NCI-H2081 (cell line): ENCODE measurements at regions not wholly inside any gene's neighbourhood (a gene's known extent, or its start where the extent isn't known, plus 50 kb on each side); places are given as distances from the start of the nearest gene placed in this dataset.
"Not testable (repeated sequence)": the region's sequence is repeated elsewhere in the genome, so short reads cannot be mapped to it uniquely, and the experiment has no call there.

Experiments used
- DNase-seq, 2 experiments: peaks; one replicate each; lab custom pipeline; 2025; lab: John Stamatoyannopoulos, UW

GRCh38 chr4:106594291-106594952, 225.8 kb upstream of the GIMD1 start:
- DNase-seq = no peak

GRCh38 chr4:106588891-106589290, 220.3 kb upstream of the GIMD1 start:
- DNase-seq = no peak

GRCh38 chr4:106587558-106587957, 219.0 kb upstream of the GIMD1 start:
- DNase-seq = no peak

DNA sequence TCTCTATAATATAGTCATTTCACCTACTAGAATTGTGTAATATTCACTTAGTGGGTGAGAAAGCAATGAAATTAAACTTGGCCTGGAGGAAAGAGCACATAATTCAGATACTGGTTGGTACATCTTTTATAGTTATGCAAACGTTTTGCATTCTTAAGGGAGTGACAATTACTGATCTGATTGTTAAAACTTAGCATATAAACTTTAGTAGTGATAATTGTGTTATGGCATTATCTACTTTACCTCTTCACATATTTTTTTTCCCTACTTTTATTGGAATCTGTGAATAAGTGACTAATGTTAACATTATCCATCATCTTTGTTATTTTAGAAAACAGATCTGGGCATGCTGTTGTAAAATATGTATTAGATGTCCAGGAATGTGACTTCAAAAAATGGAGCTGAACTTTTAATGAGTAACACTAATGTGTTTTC, 217.4 kb upstream of the GIMD1 start:
- no peak for DNase-seq

DNA sequence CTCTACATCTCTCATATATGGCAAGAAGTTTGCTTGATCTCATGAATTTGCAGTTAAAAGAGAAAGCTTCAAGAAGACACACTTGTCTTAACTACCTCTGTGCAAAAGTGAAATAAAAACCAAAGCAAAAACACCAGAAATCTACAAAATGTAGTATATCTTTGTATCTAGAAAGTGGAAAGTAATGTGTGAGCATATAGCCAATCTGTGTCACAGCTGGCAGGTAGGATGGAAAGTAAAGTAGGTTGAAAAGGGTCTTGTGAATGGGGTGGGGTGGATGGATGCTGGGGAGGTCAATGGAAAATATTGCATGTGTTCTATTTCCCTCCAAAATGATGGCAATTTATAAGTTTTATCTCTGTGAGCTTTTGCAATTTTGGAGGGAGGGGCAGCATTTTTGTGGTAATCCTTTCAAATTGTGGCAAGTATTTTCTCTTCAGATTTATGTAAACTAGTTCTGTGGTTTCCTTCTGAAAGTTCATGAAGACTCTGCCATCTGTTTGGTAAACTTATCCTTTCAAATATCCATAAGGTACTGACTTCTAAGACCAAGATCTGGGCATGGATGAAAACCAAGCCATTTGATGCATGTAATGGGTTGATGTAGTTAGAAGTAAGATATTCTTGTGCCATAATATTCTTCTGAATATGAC, 215.9 kb upstream of the GIMD1 start:
- no peak for DNase-seq

GRCh38 chr4:106583567-106583966, 215.0 kb upstream of the GIMD1 start:
- DNase-seq = no peak

- DNase-seq = no peak
These were observed 214.5 kb upstream of the GIMD1 start for GRCh38 chr4:106583108-106583507.

DNA sequence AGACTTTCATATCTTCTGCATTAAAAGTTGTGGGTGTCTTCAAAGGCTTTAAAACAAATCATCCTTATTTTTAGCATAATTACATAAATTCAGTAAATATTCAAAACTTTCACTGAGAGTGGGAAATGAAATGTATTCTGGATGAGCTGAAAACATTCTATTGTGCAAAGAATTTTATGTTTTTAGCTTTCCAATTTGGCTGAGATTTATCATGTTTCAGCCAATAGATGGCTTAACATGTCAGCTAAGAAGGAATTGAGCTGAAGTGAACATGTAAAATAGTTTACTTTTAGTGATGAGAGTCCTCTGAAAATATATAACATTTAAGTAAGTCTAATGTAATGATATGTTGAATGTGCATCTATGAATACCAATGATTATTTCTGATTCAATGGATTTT, 213.5 kb upstream of the GIMD1 start:
- DNase-seq = no peak

DNA sequence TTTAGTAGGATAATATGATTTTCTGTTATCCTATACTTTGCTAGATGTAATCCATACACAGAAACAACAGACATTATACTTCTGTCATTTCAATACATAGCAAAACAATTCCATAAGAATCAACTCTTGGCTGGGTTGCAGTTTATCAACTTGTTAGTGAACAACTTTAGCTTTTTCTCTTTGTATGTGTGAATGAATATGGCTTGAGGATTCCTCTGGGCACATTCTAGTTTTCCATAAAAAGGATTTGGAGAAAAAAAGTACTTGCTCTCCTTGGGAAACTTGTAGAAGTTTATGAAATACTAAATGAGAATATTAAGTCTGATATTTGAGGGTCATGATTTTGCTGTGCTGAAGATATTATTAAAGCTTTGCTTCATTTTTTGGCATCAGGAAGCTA, 210.7 kb upstream of the GIMD1 start:
- DNase-seq = no peak

- DNase-seq = no peak
These were observed 200.8 kb upstream of the GIMD1 start for GRCh38 chr4:106569146-106570031.

- no peak for DNase-seq
These were observed 197.1 kb upstream of the GIMD1 start for GRCh38 chr4:106565727-106566126.

DNA sequence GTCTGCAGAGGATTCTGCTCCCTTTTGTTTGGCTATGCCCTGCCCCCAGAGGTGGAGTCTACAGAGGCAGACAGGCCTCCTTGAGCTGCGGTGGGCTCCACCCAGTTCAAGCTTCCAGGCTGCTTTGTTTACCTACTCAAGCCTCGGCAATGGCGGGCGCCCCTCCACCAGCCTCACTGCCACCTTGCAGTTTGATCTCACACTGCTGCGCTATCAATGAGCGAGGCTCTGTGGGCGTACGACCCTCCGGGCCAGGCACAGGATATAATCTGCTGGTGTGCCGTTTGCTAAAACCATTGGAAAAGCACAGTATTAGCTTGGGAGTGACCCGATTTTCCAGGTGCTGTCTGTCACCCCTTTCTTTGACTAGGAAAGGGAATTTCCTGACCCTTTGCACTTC, 195.1 kb upstream of the GIMD1 start:
- DNase-seq = not testable (repeated sequence)

DNA sequence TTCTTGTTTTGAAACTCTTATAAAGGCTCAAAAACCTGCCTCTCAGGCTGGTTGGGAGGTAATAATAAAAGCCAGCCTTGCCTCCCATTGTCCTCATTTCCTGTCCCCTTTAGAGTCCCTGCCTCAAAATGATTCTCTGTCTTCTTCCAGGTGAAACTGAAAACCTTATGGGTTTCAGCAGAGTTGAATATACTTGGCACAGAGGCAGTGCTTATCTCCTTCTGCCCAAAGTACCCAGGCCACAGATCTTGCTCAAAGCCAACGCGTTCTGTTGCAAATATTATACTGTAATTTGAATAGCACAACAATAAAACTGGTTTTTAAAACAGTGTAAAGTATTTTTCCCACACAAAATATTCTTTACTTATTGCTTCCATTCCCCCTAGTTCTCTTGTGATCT, 183.1 kb upstream of the GIMD1 start:
- DNase-seq = no peak

DNA sequence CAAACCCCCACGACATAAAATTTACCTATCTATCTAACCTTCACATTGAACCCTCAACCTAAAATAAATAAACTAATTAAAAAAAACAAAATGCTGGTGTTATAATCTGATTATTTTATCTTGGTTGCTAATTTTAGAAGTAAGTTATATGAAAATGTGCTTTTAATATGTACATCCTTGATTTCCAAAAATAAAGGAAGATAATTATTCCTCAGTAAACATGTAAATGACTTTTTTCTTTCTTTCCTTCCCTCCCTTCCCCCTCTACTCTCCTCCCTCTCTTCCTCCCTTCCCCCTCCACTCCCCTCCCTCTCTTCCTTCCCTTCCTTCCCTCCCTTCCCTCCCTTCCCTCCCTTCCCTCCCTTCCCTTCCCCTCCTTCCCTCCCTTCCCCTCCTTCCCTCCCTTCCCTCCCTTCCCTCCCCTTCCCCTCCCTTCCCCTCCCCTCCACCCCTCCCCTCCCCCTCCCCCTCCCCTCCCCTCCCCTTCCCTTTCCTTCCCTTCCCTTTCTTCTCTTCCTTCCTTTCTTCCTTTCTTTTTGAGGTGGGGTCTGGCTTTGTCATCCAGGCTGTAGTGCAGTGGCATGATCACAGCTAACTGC, 180.0 kb upstream of the GIMD1 start:
- no peak for DNase-seq

- no peak for DNase-seq
These were observed 177.8 kb upstream of the GIMD1 start for GRCh38 chr4:106546370-106546769.

- not testable (repeated sequence) for DNase-seq
These were observed 174.0 kb upstream of the GIMD1 start for GRCh38 chr4:106542609-106543008.

GRCh38 chr4:106541253-106541652, 172.7 kb upstream of the GIMD1 start:
- no peak for DNase-seq

DNA sequence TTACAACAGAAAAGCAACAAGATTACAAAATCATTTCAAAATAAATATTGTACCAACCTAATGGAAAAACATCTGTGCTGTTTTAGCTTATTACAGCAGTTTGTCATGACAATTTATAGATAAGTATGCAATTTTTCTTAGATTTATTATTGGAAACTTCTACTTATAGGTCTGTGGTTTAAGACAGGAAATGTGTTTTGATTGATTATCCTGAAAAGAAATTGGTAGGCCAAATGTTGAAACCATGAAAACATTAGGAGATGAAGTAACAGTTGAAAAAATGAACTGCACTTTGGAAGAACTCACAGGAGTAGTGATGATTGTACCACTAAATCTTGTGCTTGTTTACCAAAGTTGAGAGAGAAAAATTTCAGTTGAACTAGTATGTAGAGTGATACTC, 162.2 kb upstream of the GIMD1 start:
- no peak for DNase-seq

DNA sequence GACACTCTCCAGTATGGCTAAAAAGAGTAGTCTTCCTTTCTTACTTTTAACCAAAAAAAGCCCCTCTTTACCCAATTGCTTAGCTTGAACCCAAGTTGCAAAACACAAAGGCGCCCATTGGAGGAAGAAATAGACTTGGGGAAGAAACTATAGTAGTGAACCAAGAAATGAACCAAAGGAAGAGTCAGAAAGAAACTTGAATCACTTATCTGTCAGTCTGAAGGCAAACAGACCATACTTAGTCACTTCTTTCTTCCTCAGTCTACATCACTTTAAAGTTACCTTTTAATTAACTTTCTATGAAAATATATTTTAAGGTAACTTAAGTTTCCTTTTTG, 161.4 kb upstream of the GIMD1 start:
- DNase-seq = no peak

DNA sequence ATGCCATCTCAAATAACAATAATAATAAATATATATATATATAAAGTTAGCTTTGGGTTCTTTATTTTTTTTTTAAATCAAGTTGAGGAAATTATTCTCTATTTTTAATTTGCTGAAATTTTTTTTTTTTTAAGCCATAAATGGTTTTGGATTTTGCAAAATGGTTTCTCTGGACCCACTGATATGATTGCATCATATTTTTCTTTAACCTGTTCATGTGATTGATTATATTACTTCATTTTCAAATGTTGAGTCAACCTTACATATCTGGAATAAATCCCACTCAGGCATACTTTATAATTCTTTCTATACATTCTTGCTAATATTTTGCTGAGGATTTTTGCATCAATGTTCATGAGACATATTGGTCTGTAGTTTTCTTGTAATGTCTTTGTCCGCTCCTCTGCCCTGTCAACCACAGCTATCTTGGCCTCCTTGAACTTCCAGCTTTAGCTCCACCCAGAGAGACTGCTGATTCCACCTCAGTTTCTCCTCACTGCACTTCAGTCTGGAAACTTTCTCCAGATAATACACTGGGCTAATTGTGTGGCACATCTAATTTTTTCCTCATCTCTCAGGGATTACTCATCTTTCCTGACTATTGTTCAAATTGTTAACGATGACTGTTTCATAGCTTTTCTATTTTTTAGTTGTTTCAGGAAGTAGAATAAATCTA, 160.9 kb upstream of the GIMD1 start:
- no peak for DNase-seq

GRCh38 chr4:106527316-106527715, 158.7 kb upstream of the GIMD1 start:
- no peak for DNase-seq

DNA sequence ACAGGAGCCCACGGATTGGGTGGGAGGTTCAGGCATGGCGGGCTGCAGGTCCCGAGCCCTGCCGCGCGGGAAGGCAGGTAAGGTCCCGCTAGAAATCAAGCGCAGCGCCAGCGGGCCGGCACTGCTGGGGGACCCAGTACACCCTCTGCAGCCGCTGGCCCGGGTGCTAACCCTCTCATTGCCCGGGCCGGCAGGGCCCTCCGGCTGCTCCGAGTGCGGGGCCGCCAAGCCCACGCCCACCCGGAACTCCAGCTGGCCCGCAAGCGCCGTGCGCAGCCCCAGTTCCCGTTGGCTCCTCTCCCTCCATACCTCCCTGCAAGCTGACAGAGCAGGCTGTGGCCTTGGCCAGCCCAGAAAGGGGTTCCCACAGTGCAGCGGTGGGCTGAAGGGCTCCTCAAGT, 156.8 kb upstream of the GIMD1 start:
- DNase-seq = not testable (repeated sequence)
